ENCODE measurements at regions not wholly inside any gene's neighbourhood (a gene's known extent, or its start where the extent isn't known, plus 50 kb on each side); places are given as distances from the start of the nearest gene placed in this dataset.

- TF ChIP-seq PATZ1 (CRISPR knock-in tag; IDR thresholded peaks at IDR 0.05; ENCODE audit: borderline replicate concordance) (no peak), ZFP30 (CRISPR knock-in tag; IDR thresholded peaks at IDR 0.05) (no peak), ARNTL (CRISPR knock-in tag; IDR thresholded peaks at IDR 0.05; ENCODE audit: borderline replicate concordance, low read depth) (no peak), OSR1 (CRISPR knock-in tag; IDR thresholded peaks at IDR 0.05) (no peak), SNAI2 (CRISPR knock-in tag; IDR thresholded peaks at IDR 0.05) (no peak), PPARA (CRISPR knock-in tag; IDR thresholded peaks at IDR 0.05; ENCODE audit: borderline replicate concordance) (no peak), ZNF565 (CRISPR knock-in tag; conservative IDR thresholded peaks at IDR 0.05; ENCODE audit: low read depth) (no peak), ESRRG (CRISPR knock-in tag; IDR thresholded peaks at IDR 0.05) (no peak), ZC3H10 (CRISPR knock-in tag; IDR thresholded peaks at IDR 0.05) (no peak)
Observed at GRCh38 chr12:33546004-33546403, 106.4 kb upstream of the SYT10 start.
